HG02610 (cell line): ENCODE measurements at regions not wholly inside any gene's neighbourhood (a gene's known extent, or its start where the extent isn't known, plus 50 kb on each side); places are given as distances from the start of the nearest gene placed in this dataset.

Experiments used
- ATAC-seq: cut with Tn5 transposase; IDR thresholded peaks from one replicate; pipeline ENCODE4 v1.9.1; 2021; ENCODE audit warnings: mild to moderate bottlenecking, moderate library complexity; ENCODE audit not compliant: unreplicated experiment

DNA sequence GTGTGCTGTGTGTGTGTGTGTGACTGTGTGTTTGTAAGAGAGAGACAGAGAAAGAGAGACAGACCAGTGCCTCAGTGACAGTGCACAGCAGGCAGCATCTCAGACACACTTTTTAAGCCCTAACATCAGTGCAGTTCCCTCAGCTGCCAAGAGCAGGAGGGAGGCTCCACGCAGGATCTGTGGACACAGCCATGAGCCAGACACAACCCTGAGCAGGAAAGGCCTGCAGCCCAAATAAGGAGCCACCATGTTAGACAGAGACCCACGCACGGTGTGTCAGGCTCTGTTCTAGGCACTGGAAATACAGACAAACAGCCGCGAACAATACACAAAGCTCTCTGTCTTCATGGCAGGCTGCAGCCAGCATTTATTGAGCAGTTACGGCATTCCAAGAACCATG is 445.5 kb downstream of the MATN1 start:
- no peak for ATAC-seq

- ATAC-seq: no peak
These were observed 446.0 kb downstream of the MATN1 start for GRCh38 chr1:30277415-30277814.

- ATAC-seq: no peak
These were observed 447.2 kb downstream of the MATN1 start for GRCh38 chr1:30275926-30276764.

DNA sequence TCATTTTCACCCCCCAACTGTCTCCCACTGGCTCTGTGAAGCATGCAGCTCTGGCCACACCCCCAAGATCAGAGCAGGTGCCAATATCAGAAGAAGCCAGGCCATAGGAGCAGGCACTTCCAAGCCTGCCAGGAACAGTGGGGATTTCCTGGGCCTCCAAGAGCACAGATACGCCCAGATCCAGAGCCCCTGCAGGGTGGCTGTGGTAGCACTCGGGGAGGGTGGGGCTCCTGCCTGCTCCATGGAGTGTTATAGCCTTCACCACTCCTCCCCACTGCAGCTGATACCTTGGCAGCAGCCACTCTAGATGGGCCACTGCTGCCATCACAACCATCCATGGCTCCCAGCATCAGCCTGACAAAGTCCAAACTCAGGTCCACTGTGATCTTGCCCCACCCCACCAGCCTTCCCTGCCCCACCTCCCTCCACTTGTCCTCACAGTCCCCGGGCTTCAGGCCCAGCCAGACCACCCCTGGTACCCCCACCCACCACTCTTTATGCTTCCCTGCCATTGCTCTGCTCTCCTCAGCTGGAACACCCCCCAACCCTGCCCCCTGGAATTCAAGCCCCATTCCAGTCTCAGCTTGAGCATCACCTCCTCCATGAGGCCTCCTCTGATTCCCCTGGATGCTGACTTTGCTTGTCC is 448.3 kb downstream of the MATN1 start:
- ATAC-seq: no peak

GRCh38 chr1:30274173-30274970 is 449.0 kb downstream of the MATN1 start:
- ATAC-seq: no peak

DNA sequence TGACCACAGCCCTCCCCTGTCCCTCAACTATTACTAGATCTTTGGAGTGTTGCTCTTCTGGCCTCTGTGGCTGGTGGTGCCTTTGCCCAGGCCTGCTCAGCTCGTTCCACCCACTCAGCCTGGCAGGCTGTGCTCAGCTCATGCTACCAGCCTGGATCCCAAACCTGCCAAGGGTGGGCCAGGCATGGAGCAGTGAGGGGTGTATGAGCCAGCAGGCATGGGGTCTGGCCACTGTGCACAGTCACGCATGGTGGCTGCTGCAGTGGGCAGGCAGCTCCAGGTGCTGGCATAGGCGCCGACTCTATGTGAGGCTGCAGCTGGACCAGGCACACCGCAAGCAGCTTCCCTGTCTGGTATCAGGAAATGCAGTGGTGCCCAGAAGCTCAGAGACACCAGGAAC is 449.9 kb downstream of the MATN1 start:
- no peak for ATAC-seq

- no peak for ATAC-seq
These were observed 450.4 kb downstream of the MATN1 start for GRCh38 chr1:30273021-30273325.

- ATAC-seq: no peak
These were observed 450.9 kb downstream of the MATN1 start for GRCh38 chr1:30272277-30273020.

DNA sequence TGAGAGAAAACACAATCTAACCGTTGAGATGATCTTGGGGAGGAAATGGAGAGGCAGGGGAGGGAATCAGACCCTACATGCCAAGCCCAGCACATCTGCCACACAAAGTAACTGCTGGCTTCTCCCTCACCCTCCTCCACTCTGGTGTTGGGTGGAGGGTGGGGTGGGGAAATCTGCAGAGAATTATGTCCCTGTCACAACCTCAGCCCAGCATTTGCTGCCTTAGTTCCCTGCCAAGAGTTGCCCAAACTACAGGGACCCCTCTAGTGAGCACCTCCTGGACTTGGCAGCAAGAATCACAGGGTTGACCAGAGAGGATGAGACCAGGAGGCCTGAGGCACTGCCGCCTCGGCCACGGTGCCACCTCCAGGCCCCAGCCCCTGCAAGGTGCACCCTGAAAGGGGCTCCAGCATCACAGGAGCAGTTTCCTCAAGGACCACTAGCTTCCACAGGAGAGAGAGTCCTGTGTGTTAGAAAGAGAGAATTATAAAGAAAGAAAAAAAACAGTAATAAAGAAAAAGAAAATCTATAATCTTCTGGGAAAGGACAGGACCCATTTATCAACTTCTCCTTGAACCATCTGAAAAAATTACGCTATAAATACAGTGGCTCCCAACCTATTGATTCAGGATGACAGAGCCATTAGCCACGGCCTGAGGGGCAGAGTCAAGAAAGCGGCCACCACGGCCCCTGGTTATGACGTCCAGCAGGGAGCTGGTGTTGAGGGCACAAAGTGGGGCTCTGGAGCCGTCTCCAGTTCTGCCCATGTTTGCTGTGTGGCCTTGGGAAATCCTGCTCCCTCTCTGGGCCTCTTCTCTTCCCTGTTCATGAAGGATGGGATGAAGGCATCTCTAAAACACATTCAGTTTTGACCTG is 451.7 kb downstream of the MATN1 start:
- ATAC-seq: no peak

- no peak for ATAC-seq
These were observed 452.9 kb downstream of the MATN1 start for GRCh38 chr1:30270461-30270860.

- no peak for ATAC-seq
These were observed 454.3 kb downstream of the MATN1 start for GRCh38 chr1:30268923-30269666.

DNA sequence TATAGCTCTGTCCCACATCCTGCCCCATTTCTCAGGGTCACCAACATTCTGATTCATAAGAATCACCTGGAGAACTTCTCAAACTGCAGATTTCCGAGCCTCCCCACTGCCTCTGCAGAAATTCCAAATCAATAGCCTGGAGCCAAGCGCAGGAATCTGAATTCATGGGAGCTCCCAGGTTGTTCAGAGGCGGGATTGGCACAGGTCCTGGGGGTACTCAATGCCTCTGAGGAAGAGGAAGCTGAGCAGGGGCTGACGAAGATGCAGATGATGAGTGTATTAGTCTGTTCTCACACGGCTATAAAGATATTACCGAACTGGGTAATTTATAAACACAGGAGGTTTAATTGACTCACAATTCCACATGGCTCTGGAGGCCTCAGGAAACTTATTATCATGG is 455.5 kb downstream of the MATN1 start:
- no peak for ATAC-seq

GRCh38 chr1:30267046-30267445 is 456.3 kb downstream of the MATN1 start:
- ATAC-seq: no peak

GRCh38 chr1:30265127-30266070 is 458.0 kb downstream of the MATN1 start:
- no peak for ATAC-seq

GRCh38 chr1:30264672-30265025 is 458.7 kb downstream of the MATN1 start:
- ATAC-seq: no peak

GRCh38 chr1:30263888-30264671 is 459.3 kb downstream of the MATN1 start:
- no peak for ATAC-seq

DNA sequence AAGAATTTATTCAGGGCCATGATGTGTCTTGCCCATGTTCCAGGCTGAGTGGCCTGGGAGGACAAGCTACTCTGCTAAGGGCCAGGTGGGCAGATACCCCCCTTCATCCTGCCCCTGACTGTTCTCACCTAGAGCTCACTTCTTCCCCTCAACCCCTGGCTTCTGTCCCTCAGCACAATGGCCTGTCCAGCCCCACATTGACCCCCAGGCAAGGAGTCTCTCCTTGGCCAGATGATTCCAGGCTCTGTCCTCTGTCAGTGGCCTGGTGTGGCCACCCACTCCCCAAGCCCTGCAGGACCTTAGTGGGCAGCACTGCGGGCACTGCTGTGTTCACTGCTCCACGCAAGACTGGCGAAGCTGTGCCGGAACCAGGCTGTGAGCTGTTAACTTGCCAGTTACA is 460.0 kb downstream of the MATN1 start:
- ATAC-seq: no peak

DNA sequence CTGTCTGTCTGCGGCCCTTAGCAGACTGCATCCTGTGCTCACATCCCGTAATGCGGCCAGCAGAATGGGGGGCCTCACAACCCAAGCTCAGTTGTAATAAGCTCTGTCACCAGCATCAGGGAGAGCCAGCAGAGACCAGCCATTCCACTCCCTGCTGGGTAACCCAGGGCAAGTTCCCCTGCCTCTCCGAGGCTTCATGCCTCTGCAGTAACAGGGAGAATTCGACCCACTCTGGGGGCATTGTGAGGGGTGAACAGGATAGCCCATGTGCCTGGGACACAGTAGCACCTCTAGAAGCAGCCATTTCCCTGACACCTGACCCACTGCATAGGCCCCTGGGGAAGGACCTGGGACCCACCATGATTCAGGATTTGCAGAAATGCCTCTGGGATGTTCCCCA is 461.2 kb downstream of the MATN1 start:
- no peak for ATAC-seq
